NCI-H1436 treated with DMSO at 0.1 percent for 48 hours (cell line): ENCODE measurements at regions not wholly inside any gene's neighbourhood (a gene's known extent, or its start where the extent isn't known, plus 50 kb on each side); places are given as distances from the start of the nearest gene placed in this dataset.
"Not testable (repeated sequence)": the region's sequence is repeated elsewhere in the genome, so short reads cannot be mapped to it uniquely, and the experiment has no call there.

Source experiments
- DNase-seq: peaks from one replicate; lab custom pipeline; 2025; lab: John Stamatoyannopoulos, UW

DNA sequence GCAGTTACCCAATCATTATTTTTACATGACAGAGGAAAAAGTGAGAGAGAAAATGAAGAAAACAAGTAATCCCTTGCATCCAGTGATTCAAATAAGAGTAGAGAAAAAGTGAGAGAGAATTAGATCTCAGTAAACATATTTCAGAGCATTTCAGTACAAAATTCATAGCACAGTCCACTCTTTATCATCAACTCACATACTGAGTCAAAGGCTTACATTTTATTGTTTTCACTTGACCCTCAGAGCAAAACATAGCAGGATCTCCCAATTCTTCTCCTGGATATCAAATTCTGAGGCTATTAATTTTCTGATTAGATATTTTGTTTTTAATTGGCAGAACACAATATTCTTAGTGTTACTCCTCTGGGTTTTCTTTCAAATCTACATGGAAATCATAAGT lies 1568.3 kb upstream of the PRR20A start:
- DNase-seq: no peak

DNA sequence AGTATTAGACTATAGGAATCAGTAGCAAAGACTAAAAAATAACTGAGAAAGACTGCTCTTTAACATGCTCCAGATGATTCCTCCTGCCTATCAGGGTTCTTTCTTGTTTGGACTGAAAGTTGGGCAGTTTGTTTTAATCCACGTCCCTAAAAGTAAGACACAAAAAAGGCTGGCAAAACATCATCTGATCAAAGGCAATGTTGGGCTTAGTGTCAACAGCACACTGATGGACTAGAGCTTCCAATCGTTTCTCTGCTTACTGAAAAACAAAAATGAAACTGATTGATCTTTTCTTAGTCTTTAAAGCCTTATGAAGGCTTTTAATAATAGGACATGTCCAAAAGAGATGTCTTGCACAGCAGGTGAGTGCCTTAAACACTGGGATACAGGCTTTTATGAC lies 1567.9 kb upstream of the PRR20A start:
- DNase-seq: no peak

DNA sequence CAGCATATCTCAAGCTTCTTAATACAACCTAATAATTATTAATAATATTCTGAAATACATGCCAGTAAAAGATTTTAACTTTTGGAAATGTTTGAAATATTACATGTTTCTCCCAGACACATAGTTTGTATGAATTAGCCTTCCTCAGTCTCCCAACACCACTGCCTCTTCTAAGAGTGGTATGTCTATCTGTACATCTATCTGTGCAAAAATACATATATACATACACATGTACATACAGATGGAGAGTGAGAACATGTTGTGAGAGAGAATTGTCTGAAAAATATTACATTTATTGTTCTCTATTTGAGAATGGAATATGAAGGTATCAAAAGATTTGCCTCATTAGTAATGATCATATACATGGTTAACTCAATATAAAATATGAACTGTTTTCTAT lies 1567.2 kb upstream of the PRR20A start:
- no peak for DNase-seq

DNA sequence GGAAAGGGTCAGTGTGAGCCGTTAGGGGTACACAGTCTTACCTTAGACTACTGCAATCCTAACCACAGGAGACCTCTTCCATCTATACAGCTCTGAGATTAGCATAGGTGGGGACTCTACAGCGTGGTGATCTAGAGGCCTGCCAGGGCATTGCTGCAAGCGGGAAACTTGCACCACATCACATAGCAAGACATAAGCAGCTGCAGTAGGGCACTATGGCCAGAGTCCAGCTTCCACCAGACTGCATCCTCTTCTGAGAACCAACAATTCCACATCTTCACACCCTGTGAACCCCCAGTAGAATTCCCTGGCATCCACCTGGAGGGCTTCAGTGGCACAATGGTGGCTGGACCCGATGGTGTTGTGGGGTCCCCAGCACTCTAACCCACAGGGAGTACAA lies 1564.3 kb upstream of the PRR20A start:
- DNase-seq: no peak

DNA sequence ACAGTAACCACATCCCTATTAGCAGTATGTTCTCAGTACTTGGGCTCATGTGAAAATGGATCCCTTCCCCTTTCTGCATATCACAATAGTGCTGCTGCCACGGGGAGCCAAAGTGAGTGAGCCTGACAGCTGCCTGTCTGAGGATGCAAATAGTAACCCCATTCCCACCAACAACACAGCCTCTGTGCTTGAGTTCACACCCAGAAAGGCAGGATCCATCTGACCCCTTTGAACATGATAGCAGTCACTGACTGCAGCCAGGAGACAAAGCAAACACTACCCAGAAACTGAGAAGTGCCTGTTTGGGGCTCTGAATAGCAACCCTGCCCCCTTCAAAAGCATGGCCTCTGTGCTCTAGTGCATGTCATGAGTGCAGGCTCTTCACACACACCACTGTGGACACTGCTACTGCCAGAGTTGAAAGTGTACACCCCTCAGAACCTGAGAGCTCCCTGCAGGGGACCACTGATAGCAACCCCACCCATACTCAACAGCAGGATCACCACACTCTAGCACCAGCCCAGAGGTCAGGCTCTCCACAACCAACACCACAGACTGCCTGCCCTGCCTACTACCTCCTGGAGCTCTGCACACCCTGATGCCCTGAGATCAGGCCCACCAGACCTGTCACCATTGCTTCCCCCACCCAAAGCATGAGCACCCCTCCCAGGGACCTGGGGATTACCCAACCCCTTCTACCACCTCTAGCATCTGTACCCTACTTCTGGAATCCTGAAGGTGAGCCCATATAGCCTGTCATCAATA lies 1563.5 kb upstream of the PRR20A start:
- DNase-seq: no peak

DNA sequence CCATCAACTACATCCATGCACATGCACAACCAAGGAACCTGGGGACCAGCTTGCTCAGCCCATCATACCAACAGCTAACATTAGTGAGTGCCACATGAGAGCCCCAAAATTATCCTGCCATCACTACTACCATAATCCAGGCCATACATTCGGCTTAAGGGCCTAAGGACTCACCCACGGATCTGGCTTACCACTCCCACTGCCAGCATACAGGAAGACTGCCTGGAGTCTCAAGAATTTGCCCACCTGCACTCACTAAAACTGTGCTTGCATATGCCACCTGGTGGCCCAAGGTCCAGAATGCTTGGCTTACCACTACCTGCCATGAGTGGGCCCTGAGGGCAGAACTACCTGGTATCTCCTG lies 1562.9 kb upstream of the PRR20A start:
- DNase-seq: no peak

DNA sequence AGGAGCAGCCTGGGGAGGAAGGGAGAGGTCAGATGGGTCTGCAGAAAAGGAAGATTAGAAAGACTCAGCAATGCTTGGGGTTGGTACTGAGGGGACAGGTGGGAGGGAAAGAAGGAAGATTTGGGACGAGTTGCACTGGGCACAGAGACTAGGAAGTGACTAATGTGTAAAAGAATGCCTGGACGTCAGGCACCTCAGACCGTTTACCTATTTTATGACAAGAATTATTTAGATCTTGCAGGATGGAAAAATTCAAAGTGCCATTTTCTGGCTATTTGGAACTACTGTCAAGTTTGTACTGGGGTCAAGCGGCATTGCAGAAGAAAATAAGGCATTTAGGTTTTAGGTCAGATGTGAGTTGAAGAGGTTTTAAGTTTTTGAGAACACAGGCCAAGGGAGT lies 1558.4 kb upstream of the PRR20A start:
- DNase-seq: not testable (repeated sequence)

DNA sequence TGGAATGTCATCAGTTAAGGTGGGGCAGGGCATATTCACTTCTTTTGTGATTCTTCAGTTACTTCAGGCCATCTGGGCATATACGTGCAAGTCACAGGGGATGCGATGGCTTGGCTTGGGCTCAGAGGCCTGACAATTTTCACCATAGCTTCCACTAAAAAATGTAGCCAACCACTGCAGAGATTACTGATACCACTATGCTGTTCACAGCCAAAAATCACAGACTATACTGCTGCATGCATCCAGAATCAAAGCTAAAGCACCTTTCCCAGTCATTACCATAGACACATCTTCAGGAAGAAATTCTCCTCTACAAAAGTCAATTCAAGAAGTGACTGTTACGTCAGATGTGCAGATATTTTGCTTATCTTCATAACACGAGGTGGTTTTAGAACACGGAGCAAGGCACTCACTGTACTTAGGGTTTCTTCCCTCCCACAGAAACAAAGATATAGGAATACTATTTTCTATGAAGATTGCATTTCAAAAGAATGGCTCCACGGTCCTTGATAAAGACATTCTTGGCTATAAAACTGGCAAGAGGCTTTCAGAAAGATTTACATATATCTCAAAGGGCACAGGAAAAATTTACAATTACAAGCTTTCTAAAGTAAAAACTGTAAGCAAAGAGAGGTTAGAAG lies 1556.6 kb upstream of the PRR20A start:
- DNase-seq: no peak

DNA sequence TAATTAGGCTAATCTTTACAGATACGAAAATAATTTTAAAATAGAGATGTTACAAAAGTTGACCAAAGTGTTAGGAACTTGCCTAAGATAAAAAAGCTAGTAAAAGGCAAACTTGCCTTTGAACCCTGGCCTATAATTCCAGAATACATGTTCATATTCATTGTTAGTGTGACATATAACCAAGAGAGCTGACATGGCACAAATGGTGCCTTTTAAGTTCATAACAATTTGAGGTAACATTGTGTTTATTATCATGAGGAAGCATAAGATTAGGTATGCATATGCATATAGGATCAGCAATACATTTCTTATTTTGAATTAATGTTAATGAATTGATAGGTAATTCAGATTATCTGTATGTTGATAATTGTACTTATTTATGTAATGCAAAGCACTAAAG lies 1537.9 kb upstream of the PRR20A start:
- DNase-seq: no peak

DNA sequence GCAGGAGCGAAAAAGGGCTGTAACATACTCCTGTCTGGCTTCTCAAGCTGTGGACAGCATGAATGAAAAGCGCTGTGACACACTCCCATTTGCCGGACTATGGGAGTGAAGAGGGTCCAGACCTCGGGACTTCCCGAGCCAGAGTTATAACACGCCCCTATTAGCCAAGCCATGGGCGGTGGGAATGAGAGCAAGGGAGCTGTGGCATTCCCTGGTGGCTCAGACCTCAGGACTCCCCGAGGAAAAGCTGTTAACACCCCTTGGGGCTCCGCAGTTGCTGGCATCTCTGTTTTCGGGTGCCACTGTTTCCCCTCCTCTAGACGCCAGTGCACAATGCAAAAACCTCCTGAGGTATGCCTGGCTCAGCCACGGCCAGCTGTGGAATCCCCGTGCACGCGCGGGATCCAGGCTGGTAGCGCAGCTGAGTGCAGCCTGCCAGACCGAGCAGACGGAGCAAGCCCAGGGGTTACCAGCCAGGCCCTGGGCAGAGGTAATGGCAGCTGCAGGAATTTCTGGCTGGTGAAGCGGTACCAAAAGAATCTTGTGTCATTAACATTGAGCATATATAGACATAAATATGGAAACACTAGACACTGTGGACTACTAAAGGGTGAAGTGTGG lies 1534.6 kb upstream of the PRR20A start:
- no peak for DNase-seq

DNA sequence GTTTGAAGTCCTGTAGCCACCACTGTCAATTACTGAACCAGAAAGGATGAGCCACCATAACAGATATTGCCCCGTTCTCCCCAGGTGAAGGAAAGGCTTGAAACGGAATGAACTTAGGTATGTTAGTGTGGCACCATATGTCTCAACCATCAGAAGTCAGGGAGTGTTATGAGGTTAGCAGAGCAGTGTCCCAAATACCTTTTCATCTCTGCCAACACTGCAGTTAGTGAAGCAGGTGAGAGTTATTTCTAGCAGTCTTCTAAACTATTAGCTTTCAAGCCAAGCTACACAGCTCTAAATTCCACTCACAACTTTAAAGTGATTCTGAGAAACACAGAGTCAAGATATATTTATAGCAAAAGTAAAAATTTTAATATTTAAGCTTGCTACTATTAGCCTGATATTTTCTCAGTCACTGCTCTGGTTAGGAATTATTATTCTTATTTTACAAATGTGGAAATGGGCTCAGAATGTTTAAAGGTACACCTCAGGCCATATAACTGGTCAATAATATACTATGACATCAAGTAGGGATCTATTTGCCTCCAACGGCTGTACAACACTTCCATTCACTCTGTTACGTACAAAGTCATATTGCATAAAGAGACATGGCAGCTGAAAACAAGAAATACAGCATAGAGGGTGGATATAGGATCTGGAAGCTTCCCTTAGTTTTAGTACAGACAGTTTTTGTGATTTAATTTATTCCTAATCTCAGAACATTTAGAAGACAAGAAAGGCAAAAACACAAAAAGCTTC lies 1527.1 kb upstream of the PRR20A start:
- no peak for DNase-seq

DNA sequence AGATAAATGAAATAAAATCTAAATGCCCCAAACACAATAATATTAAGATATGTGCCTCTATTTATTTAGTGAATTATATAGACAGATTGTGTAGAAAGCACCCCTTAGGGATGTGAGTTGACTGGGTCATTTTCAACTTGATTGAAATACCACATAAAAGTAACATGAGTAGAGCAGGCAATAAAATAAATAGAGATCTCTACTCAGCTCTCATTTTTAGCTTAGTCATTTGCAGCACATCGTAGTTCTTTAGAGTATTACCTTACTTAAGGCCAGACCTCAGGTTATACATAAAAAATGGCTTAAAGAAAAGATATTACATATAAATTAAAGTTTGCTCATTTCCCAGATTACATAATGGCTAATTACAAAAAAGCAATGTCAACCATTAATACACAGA lies 1525.6 kb upstream of the PRR20A start:
- peak; percentile 11 for DNase-seq

DNA sequence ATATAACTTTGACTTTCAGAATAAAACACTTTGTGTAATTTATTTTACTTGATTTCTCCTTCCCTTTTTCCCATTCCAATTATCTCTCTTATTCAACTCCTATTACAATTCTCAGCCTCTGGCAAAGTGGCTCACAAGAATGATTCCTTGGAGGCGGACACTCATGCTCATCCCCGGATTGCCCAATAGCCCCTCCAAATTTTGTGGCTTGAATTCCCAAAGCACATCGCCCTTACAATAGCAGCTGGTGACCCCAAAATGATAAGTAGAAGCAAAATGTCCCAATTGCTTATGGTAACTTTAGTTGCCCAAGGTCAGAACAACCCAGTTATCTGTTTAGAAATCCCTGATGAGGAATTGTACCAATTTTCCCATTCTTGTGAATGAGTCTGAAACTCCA lies 1523.5 kb upstream of the PRR20A start:
- DNase-seq: no peak

DNA sequence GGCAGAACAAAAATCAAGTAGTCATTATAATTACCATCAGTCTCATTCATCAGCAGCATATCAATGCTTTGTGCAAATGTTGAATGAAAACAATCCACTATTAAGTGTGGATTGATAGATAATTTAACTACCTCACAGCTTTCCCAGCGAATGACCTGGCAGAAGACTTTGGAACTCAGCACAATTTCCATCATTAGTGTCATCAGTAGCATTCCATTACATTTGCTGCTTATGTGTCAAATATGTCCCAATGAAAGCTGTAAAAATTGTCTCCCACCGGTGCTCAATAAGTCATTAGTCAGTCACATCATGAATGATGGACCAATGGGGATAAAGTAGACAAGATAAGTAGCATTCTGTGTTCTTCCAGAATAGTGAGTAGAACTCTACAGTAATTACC lies 1513.5 kb upstream of the PRR20A start:
- DNase-seq: no peak

DNA sequence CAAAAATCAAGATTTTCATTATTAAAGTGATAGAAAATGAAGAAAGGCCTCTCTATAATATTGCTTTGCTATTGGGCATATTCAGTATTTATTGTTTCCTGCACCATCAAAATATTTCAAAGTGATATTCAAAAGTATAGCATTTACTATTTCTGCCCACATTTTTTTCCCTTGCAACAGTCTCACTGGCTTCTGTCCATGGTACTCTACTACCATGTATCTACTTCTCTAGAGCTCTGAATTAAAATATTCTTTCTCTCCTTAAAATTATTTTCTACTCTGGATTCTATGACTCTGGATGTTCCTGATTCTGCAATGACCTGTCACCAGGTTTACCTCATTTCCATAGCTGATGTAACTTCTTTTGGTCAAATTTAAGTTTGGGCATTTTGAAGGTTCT lies 1508.3 kb upstream of the PRR20A start:
- no peak for DNase-seq

DNA sequence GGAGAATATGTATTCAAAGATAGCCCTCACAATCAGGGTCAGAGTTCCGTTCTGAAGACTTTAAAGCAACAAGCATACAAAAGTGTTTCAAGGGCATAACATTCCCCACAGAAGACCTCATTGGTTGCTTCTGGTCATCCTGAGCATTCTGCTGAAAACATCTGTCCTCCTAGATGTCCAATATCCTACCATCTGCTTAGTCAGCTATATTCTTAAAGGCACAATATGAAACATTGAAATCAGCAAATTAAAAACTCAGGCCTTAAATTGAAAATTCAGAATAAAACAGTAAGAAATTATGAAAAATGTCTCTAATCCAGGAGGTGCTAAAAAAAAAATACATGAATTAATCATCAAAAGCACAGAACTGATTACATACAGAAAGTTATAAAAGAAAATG lies 1491.2 kb upstream of the PRR20A start:
- no peak for DNase-seq

DNA sequence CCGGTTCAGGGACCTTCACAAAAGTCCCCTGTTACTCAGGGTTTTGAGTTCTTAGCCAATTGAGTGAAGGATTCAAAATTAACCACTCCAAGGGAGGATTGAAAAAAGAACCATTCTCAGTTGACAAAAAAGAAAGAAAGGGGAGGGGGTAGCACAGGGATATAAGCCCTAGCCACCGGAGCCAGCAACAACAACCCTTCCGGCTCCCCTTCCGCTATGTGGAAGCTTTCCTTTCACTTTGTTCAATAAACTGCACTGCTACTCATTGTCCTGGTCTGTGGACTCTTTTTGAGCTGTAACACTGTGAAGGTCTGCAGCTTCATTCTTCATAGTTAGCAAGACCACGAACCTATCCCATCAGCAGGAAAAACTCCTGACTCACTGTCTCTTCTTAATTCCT lies 1488.1 kb upstream of the PRR20A start:
- DNase-seq: no peak

DNA sequence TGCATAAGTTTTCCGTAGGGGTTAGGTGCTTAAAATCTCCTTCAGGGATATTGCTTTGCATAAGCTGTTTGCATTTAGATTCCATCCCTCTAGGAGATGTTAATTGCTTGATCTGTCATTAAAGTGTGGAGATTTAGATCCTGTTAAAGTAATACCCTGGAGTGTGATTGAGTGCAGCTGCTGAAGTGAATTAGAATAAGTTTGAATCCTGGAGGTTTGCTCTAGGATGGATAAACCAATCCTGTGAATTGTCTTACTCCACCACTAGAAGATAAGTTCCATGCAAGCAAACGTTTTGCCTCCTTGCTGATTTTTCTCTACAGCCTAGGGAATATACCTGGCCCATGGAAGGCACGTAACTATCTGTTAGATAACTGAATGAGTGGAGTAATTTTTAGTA lies 1487.2 kb upstream of the PRR20A start:
- no peak for DNase-seq

DNA sequence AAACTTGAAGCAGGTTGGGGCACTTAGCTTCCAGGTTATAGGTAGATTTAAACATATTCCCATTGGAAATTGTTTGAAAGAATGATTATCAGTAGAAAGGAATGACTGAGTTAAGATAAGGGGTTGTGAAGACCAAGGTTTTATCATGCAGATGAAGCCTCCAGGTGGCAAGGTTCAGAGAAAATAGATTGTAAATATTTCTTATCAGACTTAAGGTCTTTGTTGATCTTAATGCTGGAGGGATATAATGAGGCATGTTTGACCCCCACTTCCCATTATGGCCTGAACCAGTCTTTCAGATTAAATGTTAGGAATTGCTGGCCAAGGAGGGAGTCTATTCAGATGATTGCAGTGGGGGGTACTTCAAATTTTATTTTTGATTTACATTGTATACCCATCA lies 1486.5 kb upstream of the PRR20A start:
- no peak for DNase-seq

DNA sequence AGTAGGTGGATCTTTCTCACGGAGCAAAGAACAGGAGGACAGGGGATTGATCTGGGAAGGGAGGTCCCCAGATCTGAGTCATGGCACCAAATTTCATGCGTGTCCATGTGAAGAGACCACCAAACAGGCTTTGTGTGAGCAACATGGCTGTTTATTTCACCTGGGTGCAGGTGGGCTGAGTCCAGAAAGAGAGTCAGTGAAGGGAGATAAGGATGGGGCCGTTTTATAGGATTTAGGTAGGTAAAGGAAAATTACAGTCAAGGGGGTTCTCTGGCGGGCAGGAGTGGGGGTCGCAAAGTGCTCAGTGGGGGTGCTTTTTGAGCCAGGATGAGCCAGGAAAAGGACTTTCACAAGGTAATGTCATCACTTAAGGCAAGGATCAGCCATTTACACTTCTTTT lies 1480.5 kb upstream of the PRR20A start:
- DNase-seq: not testable (repeated sequence)

DNA sequence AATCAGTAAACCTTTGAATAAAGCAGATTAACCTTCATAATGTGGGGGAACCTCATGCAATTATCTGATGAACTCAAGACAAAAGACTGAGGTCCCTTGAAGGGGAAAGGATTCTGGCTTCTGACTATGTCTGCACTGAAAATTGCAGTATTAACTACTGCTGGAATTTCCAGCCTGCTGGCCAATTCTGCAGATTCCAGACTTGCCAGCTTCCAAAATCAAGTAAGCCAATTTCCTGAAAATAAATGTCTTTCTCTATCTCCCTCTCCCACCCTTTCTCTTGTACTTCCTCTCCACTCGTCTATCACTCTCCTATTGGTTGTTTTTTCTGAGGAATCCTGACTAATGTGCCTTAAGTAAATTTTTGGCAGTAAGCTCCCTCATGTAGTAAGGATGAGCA lies 1479.9 kb upstream of the PRR20A start:
- no peak for DNase-seq

DNA sequence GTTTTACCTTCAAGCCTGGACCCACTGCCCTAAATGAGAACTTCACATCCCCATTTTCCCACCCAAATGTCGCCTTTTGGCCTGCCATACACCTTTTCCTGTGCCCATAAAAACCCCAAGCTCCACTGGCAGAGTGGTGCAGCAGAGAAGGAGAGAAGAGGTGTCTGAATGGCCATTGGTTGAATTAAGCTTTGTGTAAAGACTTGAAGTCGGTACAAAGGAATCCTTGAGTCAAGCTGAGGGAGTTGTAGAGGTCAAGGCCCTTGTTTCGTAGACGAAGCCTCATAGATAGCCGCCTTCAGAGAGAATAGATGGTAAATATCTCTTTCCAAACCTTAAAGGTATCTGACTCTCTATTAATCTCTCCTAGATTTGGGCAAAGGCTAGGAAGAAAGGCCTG lies 1479.2 kb upstream of the PRR20A start:
- DNase-seq: no peak

DNA sequence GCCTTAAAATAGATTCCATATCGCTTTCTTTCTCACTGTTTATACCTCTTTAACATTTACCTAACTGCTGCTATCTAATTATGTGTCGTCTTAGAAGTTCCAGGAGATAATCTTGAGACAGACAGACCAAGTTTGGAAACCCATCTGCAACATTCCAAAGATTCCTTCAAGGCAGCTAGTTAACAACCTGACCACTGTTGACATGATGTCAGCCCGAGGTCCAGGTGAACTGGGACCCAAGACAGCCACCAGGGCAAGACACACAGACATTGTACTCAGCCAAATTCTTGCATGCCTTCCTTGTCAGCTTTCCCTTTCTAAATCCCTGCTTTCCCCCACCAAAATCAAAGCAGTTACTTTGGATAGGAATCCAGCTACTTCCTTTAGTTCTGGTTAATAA lies 1476.5 kb upstream of the PRR20A start:
- DNase-seq: no peak
